ENCODE measurements at regions not wholly inside any gene's neighbourhood (a gene's known extent, or its start where the extent isn't known, plus 50 kb on each side); places are given as distances from the start of the nearest gene placed in this dataset.

- Histone ChIP-seq H3K36me3 (ENCODE audit: control insufficient read depth in 5 of 5, insufficient read depth in 5 of 5, low read length in 5 of 5) (no peaks in the 10 kb centered on the region), H3K9me3 (ENCODE audit: control insufficient read depth in 5 of 5, low read length in 5 of 5) (peaks cover 0 to 7% (median 4%) of the 10 kb centered on the region in 5 donors), H3K9ac (ENCODE audit: low read length in 5 of 5) (no peak overlapping the region), H3K4me3 (ENCODE audit: low read depth in 1 of 5, low read length in 5 of 5) (no peak overlapping the region), H3K4me1 (ENCODE audit: control insufficient read depth in 5 of 5, insufficient read depth in 5 of 5, low read length in 5 of 5) (no peaks in the 10 kb centered on the region), H3K27ac (ENCODE audit: low read depth, low read length) (no peak overlapping the region), H3K27me3 (ENCODE audit: control insufficient read depth in 5 of 5, insufficient read depth in 4 of 5, low read length in 5 of 5) (no peaks in the 10 kb centered on the region)
These were observed 1381.5 kb upstream of the SPRY2 start for GRCh38 chr13:81722456-81722855.

- Histone ChIP-seq H3K4me3 (ENCODE audit: low read depth in 1 of 5, low read length in 5 of 5) (no peak overlapping the region), H3K4me1 (ENCODE audit: control insufficient read depth in 5 of 5, insufficient read depth in 5 of 5, low read length in 5 of 5) (no peaks in the 10 kb centered on the region), H3K27ac (ENCODE audit: low read depth, low read length) (no peak overlapping the region), H3K27me3 (ENCODE audit: control insufficient read depth in 5 of 5, insufficient read depth in 4 of 5, low read length in 5 of 5) (no peaks in the 10 kb centered on the region), H3K9ac (ENCODE audit: low read length in 5 of 5) (no peak overlapping the region), H3K36me3 (ENCODE audit: control insufficient read depth in 5 of 5, insufficient read depth in 5 of 5, low read length in 5 of 5) (no peaks in the 10 kb centered on the region), H3K9me3 (ENCODE audit: control insufficient read depth in 5 of 5, low read length in 5 of 5) (peaks cover 0 to 6% (median 3%) of the 10 kb centered on the region in 5 donors)
These were observed 1380.5 kb upstream of the SPRY2 start for GRCh38 chr13:81721400-81721799.

DNA sequence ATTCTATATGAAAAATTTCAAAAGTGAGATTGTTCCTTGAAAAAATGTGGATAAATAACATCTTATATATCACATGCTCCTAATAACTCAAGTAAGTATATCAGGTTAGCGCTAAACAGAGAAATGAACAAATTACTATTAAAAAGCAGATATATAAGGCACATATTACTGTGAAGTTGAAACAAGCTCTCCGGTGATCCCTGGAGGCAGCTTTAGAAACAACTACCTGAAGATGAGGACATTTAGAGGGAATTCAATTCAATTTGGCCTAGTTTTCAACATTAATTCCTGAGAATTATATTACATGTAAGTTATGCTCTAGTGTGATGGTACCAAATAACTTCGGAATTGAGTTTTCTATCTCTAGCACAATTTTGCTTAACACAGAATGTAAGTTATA lies 1373.6 kb upstream of the SPRY2 start:
- Histone ChIP-seq H3K9me3 (ENCODE audit: control insufficient read depth in 5 of 5, low read length in 5 of 5) (peaks cover 0 to 2% (median 0%) of the 10 kb centered on the region in 5 donors), H3K27me3 (ENCODE audit: control insufficient read depth in 5 of 5, insufficient read depth in 4 of 5, low read length in 5 of 5) (no peaks in the 10 kb centered on the region), H3K36me3 (ENCODE audit: control insufficient read depth in 5 of 5, insufficient read depth in 5 of 5, low read length in 5 of 5) (no peaks in the 10 kb centered on the region), H3K9ac (ENCODE audit: low read length in 5 of 5) (no peak overlapping the region), H3K4me3 (ENCODE audit: low read depth in 1 of 5, low read length in 5 of 5) (no peak overlapping the region), H3K4me1 (ENCODE audit: control insufficient read depth in 5 of 5, insufficient read depth in 5 of 5, low read length in 5 of 5) (no peaks in the 10 kb centered on the region), H3K27ac (ENCODE audit: low read depth, low read length) (no peak overlapping the region)

GRCh38 chr13:81713201-81713600 lies 1372.3 kb upstream of the SPRY2 start:
- H3K4me1 ChIP-seq (ENCODE audit: control insufficient read depth in 5 of 5, insufficient read depth in 5 of 5, low read length in 5 of 5) = no peaks in the 10 kb centered on the region
- no peak overlapping the region for H3K27ac ChIP-seq (ENCODE audit: low read depth, low read length)
- no peak overlapping the region for H3K9ac ChIP-seq (ENCODE audit: low read length in 5 of 5)
- no peaks in the 10 kb centered on the region for H3K36me3 ChIP-seq (ENCODE audit: control insufficient read depth in 5 of 5, insufficient read depth in 5 of 5, low read length in 5 of 5)
- H3K4me3 ChIP-seq (ENCODE audit: low read depth in 1 of 5, low read length in 5 of 5) = no peak overlapping the region
- no peaks in the 10 kb centered on the region for H3K27me3 ChIP-seq (ENCODE audit: control insufficient read depth in 5 of 5, insufficient read depth in 4 of 5, low read length in 5 of 5)
- peaks cover 0 to 2% (median 0%) of the 10 kb centered on the region in 5 donors for H3K9me3 ChIP-seq (ENCODE audit: control insufficient read depth in 5 of 5, low read length in 5 of 5)

DNA sequence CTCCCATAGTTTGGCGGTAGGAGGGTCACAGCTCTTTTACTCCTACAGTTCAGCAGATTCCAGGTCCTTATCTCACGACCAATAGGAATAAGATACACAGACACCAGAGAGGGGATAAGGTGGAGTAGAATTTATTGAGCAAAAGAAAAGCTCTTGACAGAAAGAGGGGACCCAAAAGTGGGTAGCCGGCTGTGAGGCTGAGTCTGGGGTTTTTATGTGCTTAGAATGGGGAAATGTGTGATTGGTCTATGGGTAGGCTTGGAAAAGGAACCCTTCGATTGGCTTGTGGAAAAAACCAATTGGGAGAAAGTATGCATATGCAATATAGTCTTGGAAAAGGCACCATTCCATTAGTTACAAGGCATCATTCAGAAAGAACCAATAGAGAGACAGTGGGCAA lies 1356.9 kb upstream of the SPRY2 start:
- Histone ChIP-seq H3K4me1 (ENCODE audit: control insufficient read depth in 5 of 5, insufficient read depth in 5 of 5, low read length in 5 of 5) (no peaks in the 10 kb centered on the region), H3K27me3 (ENCODE audit: control insufficient read depth in 5 of 5, insufficient read depth in 4 of 5, low read length in 5 of 5) (no peaks in the 10 kb centered on the region), H3K9ac (ENCODE audit: low read length in 5 of 5) (no peak overlapping the region), H3K27ac (ENCODE audit: low read depth, low read length) (no peak overlapping the region), H3K9me3 (ENCODE audit: control insufficient read depth in 5 of 5, low read length in 5 of 5) (peaks cover 0 to 6% (median 0%) of the 10 kb centered on the region in 5 donors), H3K36me3 (ENCODE audit: control insufficient read depth in 5 of 5, insufficient read depth in 5 of 5, low read length in 5 of 5) (no peaks in the 10 kb centered on the region), H3K4me3 (ENCODE audit: low read depth in 1 of 5, low read length in 5 of 5) (no peak overlapping the region)

GRCh38 chr13:81686877-81687276 lies 1346.0 kb upstream of the SPRY2 start:
- Histone ChIP-seq H3K4me3 (ENCODE audit: low read depth in 1 of 5, low read length in 5 of 5) (no peak overlapping the region), H3K4me1 (ENCODE audit: control insufficient read depth in 5 of 5, insufficient read depth in 5 of 5, low read length in 5 of 5) (no peaks in the 10 kb centered on the region), H3K27ac (ENCODE audit: low read depth, low read length) (no peak overlapping the region), H3K27me3 (ENCODE audit: control insufficient read depth in 5 of 5, insufficient read depth in 4 of 5, low read length in 5 of 5) (no peaks in the 10 kb centered on the region), H3K9ac (ENCODE audit: low read length in 5 of 5) (no peak overlapping the region), H3K36me3 (ENCODE audit: control insufficient read depth in 5 of 5, insufficient read depth in 5 of 5, low read length in 5 of 5) (no peaks in the 10 kb centered on the region), H3K9me3 (ENCODE audit: control insufficient read depth in 5 of 5, low read length in 5 of 5) (no peaks in the 10 kb centered on the region)

DNA sequence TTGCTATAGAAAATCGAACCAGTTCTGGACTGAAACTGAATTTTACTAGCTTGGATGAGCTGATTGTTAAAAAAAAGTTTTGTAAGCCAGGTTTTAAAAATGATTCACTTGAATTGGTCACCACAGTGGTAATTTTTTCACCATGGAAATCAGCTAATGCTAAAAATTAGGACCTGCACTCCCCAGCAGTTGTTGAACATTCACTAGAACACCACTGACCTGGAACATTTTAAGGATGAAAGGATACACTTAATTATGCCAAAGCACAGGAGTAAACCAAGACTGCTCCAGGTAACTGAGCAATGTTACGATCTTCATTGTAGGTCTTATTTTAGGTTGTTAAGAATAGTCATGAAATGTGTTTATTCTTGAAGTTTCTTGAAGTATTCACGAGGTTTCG lies 1342.6 kb upstream of the SPRY2 start:
- Histone ChIP-seq H3K4me3 (ENCODE audit: low read depth in 1 of 5, low read length in 5 of 5) (no peak overlapping the region), H3K27ac (ENCODE audit: low read depth, low read length) (no peak overlapping the region), H3K9me3 (ENCODE audit: control insufficient read depth in 5 of 5, low read length in 5 of 5) (peaks cover 0 to 5% (median 0%) of the 10 kb centered on the region in 5 donors), H3K9ac (ENCODE audit: low read length in 5 of 5) (no peak overlapping the region), H3K4me1 (ENCODE audit: control insufficient read depth in 5 of 5, insufficient read depth in 5 of 5, low read length in 5 of 5) (no peaks in the 10 kb centered on the region), H3K36me3 (ENCODE audit: control insufficient read depth in 5 of 5, insufficient read depth in 5 of 5, low read length in 5 of 5) (no peaks in the 10 kb centered on the region), H3K27me3 (ENCODE audit: control insufficient read depth in 5 of 5, insufficient read depth in 4 of 5, low read length in 5 of 5) (no peaks in the 10 kb centered on the region)

DNA sequence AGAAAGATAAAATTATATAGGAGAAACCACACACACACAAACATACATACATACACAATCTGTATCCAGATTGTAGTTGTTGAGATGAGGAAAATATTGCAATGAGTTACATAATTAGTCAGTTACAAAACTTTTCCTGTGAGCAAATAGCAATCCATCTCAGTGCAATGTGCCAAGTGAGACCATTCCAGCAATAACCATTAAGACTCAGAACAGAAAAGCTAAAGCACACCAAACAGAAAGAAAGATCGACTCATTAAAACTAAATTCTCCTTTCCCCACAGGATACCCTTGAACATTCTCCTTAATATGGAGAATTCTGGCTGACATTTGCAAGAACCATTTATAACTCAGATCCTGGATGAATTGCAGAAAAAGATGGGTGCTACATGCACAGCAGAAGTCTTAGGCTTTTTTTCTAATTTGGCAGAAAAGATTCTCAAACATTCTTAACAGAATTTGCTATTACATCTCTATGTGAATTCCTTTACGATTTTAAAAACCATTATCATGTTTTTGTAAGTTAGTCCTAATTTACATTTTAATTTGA lies 1341.2 kb upstream of the SPRY2 start:
- Histone ChIP-seq H3K9ac (ENCODE audit: low read length in 5 of 5) (no peak overlapping the region), H3K4me3 (ENCODE audit: low read depth in 1 of 5, low read length in 5 of 5) (peak overlapping the region in 1 of 5 donors; percentile 9), H3K27ac (ENCODE audit: low read depth, low read length) (no peak overlapping the region), H3K27me3 (ENCODE audit: control insufficient read depth in 5 of 5, insufficient read depth in 4 of 5, low read length in 5 of 5) (no peaks in the 10 kb centered on the region), H3K4me1 (ENCODE audit: control insufficient read depth in 5 of 5, insufficient read depth in 5 of 5, low read length in 5 of 5) (no peaks in the 10 kb centered on the region), H3K36me3 (ENCODE audit: control insufficient read depth in 5 of 5, insufficient read depth in 5 of 5, low read length in 5 of 5) (no peaks in the 10 kb centered on the region), H3K9me3 (ENCODE audit: control insufficient read depth in 5 of 5, low read length in 5 of 5) (peaks cover 0 to 11% (median 3%) of the 10 kb centered on the region in 5 donors)

- Histone ChIP-seq H3K4me3 (ENCODE audit: low read depth in 1 of 5, low read length in 5 of 5) (no peak overlapping the region), H3K9ac (ENCODE audit: low read length in 5 of 5) (no peak overlapping the region), H3K4me1 (ENCODE audit: control insufficient read depth in 5 of 5, insufficient read depth in 5 of 5, low read length in 5 of 5) (no peaks in the 10 kb centered on the region), H3K36me3 (ENCODE audit: control insufficient read depth in 5 of 5, insufficient read depth in 5 of 5, low read length in 5 of 5) (no peaks in the 10 kb centered on the region), H3K27ac (ENCODE audit: low read depth, low read length) (no peak overlapping the region), H3K9me3 (ENCODE audit: control insufficient read depth in 5 of 5, low read length in 5 of 5) (peaks cover 0 to 11% (median 4%) of the 10 kb centered on the region in 5 donors), H3K27me3 (ENCODE audit: control insufficient read depth in 5 of 5, insufficient read depth in 4 of 5, low read length in 5 of 5) (no peaks in the 10 kb centered on the region)
These were observed 1336.9 kb upstream of the SPRY2 start for GRCh38 chr13:81677857-81678256.

- no peak overlapping the region for H3K9ac ChIP-seq (ENCODE audit: low read length in 5 of 5)
- peaks cover 0 to 11% (median 4%) of the 10 kb centered on the region in 5 donors for H3K9me3 ChIP-seq (ENCODE audit: control insufficient read depth in 5 of 5, low read length in 5 of 5)
- no peaks in the 10 kb centered on the region for H3K4me1 ChIP-seq (ENCODE audit: control insufficient read depth in 5 of 5, insufficient read depth in 5 of 5, low read length in 5 of 5)
- H3K36me3 ChIP-seq (ENCODE audit: control insufficient read depth in 5 of 5, insufficient read depth in 5 of 5, low read length in 5 of 5) = no peaks in the 10 kb centered on the region
- no peaks in the 10 kb centered on the region for H3K27me3 ChIP-seq (ENCODE audit: control insufficient read depth in 5 of 5, insufficient read depth in 4 of 5, low read length in 5 of 5)
- no peak overlapping the region for H3K4me3 ChIP-seq (ENCODE audit: low read depth in 1 of 5, low read length in 5 of 5)
- no peak overlapping the region for H3K27ac ChIP-seq (ENCODE audit: low read depth, low read length)
These were observed 1335.1 kb upstream of the SPRY2 start for GRCh38 chr13:81676008-81676407.

DNA sequence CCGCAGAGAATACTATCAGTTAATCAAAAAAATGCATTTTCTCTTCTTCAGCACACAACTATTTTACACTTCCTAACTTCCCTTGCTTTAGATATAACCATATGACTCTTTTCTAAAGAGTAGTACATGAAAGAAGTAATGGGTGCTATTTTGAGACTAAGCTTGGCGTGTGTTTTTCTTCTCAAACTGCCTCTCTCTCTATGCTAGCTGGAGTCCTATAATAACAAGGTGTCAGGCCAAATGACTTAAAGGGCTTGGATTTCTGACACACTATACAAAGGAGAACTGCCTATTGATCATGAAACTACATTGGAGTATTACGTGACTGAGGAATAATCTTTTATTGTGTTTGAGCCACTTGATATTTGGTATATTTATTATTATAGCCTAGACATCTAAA lies 1330.1 kb upstream of the SPRY2 start:
- no peaks in the 10 kb centered on the region for H3K36me3 ChIP-seq (ENCODE audit: control insufficient read depth in 5 of 5, insufficient read depth in 5 of 5, low read length in 5 of 5)
- no peak overlapping the region for H3K9ac ChIP-seq (ENCODE audit: low read length in 5 of 5)
- no peak overlapping the region for H3K4me3 ChIP-seq (ENCODE audit: low read depth in 1 of 5, low read length in 5 of 5)
- peaks cover 0 to 2% (median 0%) of the 10 kb centered on the region in 5 donors for H3K9me3 ChIP-seq (ENCODE audit: control insufficient read depth in 5 of 5, low read length in 5 of 5)
- H3K27me3 ChIP-seq (ENCODE audit: control insufficient read depth in 5 of 5, insufficient read depth in 4 of 5, low read length in 5 of 5) = no peaks in the 10 kb centered on the region
- H3K4me1 ChIP-seq (ENCODE audit: control insufficient read depth in 5 of 5, insufficient read depth in 5 of 5, low read length in 5 of 5) = no peaks in the 10 kb centered on the region
- H3K27ac ChIP-seq (ENCODE audit: low read depth, low read length) = no peak overlapping the region
